ENCODE measurements at regions not wholly inside any gene's neighbourhood (a gene's known extent, or its start where the extent isn't known, plus 50 kb on each side); places are given as distances from the start of the nearest gene placed in this dataset.
A peak's percentile ranks its signal among the peaks of the same experiment; 100 is the strongest.

GRCh38 chr14:46344327-46344937 is 307.1 kb downstream of the RPL10L start:
- TF ChIP-seq CTCF (conservative IDR thresholded peaks at IDR 0.05; ENCODE audit: low read length), result peak; percentile 42

GRCh38 chr14:46325777-46326176 is 325.8 kb downstream of the RPL10L start:
- no peak for TF ChIP-seq CTCF (conservative IDR thresholded peaks at IDR 0.05; ENCODE audit: low read length)
- DNase-seq (ENCODE audit: low read depth), result no peak
- H3K4me3 ChIP-seq (ENCODE audit: low read length), result no peak overlapping the region

More at GRCh38 chr14:46344327-46344937, 307.1 kb downstream of the RPL10L start:
- DNase-seq (ENCODE audit: low read depth), result no peak
- no peak overlapping the region for H3K4me3 ChIP-seq (ENCODE audit: low read length)

- no peak overlapping the region for H3K4me3 ChIP-seq (ENCODE audit: low read length)
- DNase-seq (ENCODE audit: low read depth), result no peak
- TF ChIP-seq CTCF (conservative IDR thresholded peaks at IDR 0.05; ENCODE audit: low read length), result no peak
Measured at GRCh38 chr14:46325157-46325556, 326.4 kb downstream of the RPL10L start.

- no peak for TF ChIP-seq CTCF (conservative IDR thresholded peaks at IDR 0.05; ENCODE audit: low read length)
- no peak overlapping the region for H3K4me3 ChIP-seq (ENCODE audit: low read length)
- DNase-seq (ENCODE audit: low read depth), result no peak
Measured at GRCh38 chr14:46323404-46323762, 328.2 kb downstream of the RPL10L start.

- H3K4me3 ChIP-seq (ENCODE audit: low read length), result no peak overlapping the region
- no peak for DNase-seq (ENCODE audit: low read depth)
- no peak for TF ChIP-seq CTCF (conservative IDR thresholded peaks at IDR 0.05; ENCODE audit: low read length)
Measured at GRCh38 chr14:46322730-46323403, 328.7 kb downstream of the RPL10L start.

- TF ChIP-seq CTCF (conservative IDR thresholded peaks at IDR 0.05; ENCODE audit: low read length), result no peak
- no peak overlapping the region for H3K4me3 ChIP-seq (ENCODE audit: low read length)
- no peak for DNase-seq (ENCODE audit: low read depth)
Measured at GRCh38 chr14:46322076-46322475, 329.5 kb downstream of the RPL10L start.

- DNase-seq (ENCODE audit: low read depth), result no peak
- no peak overlapping the region for H3K4me3 ChIP-seq (ENCODE audit: low read length)
- no peak for TF ChIP-seq CTCF (conservative IDR thresholded peaks at IDR 0.05; ENCODE audit: low read length)
Measured at GRCh38 chr14:46306267-46306666, 345.3 kb downstream of the RPL10L start.

Measured in AG10803 (cell line).